ENCODE measurements at regions not wholly inside any gene's neighbourhood (a gene's known extent, or its start where the extent isn't known, plus 50 kb on each side); places are given as distances from the start of the nearest gene placed in this dataset.
A peak's percentile ranks its signal among the peaks of the same experiment; 100 is the strongest.
"Not testable (repeated sequence)": the region's sequence is repeated elsewhere in the genome, so short reads cannot be mapped to it uniquely, and the experiment has no call there.

DNA sequence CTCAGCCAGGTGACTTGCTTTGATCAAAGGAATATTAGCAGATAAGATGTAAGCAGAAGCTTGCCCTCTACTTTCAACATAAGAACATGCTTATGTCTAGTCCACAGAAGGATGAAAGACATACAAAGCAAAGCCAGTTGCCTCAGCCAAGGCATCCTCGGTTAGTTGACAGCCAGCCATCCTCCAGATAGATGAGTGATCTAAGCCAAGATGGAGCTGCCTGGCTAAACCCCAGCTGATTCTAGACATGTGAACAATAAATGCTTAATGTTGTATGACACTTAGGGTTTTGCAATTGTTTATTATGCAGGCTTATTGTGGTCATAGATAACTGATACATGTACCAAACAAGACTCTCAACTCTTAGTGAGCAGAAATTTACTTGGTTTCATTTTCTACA lies 157.6 kb upstream of the TMTC2 start:
- DNase-seq (ENCODE audit: low read depth), result no peak

DNA sequence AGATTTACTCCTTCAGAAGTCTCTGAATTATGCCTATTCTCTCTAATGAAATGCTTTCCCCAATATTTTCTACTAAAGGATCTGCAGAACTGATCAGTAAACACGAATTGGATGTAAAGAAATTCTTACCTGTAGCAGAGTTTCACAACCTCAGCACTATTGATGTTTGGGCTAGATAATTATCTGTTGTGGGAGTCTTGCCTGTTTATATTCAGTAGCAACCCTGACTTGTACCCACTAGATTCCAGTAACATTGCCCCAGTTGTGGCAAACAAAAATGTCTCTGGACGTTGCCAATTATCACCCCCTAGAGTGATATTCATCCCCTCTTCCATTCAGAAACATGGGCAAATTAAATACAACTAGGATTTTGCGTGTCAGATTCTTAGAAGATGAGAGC lies 156.8 kb upstream of the TMTC2 start:
- DNase-seq (ENCODE audit: low read depth), result no peak

DNA sequence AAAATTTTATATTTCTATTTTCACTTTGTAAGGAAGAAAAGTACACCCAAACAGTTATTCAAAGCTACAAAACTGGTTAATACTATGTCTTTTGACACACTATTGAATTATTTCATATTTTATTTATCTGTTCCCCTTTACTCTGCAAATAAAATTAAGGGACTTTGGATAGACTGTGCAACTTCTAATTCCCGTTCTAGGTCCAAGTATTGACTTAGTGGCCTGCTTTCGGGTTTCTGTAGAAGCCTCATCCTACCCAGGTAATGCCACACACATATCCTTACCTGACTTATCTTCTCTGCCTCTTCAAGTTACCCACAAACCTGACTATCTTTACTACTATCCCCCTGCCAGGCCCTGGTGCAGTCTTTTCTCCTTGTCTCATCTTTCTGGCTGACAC lies 156.3 kb upstream of the TMTC2 start:
- no peak for DNase-seq (ENCODE audit: low read depth)

DNA sequence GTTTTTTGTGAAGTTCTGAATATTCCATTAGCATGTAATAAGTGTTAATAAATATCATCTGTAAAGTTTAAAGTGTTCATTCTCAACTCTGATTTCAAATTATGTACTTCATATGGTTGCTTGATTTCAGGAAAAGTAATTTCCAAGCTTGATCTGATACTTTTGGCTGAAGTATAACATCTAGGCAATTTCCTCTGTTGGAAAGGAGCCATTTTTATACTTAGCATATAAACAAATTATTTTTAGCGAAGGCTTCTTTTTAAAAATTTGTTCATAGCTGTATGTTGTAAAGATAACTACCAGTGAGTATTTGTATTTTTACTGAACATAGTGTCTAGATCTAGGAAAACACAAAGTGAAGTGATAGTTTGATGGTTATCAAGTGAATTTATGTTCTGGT lies 153.4 kb upstream of the TMTC2 start:
- DNase-seq (ENCODE audit: low read depth), result no peak

DNA sequence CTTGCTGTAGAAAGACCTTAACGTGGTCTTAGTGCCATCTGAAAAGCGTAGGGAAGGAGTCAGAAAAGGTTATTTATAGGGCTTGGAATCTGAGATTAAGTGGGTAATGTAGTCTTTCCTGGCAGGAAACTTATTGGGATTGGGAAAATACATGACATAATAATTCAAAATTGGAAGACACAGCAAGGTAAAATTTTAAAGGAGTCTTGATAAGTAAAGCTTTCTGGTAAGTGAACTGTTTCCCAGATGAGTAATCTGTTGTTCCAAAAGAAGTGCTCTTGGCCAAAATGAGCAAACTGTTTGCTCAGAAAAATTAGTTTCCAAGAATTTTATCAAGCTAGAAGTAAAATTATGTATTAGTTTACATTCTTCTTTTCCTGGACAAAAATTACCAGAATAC lies 149.3 kb upstream of the TMTC2 start:
- no peak for DNase-seq (ENCODE audit: low read depth)

DNA sequence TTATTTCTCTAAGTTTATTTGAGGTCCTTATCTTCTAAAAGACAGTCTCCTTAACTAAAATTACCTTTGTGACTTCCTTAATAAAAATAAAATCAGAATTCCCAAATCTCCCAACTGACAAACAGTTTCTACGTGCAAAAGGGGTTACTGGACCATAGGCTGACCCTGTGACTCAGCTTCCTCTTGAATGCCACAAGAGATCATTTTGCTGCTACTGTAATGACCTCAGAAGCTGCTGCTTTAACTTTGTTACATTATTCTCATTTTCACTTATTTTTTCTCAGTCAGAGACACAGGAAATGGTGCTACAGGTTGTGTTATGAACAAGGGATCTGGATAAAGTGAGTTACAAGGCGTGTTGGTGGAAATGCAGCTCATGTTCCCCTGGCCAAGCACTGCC lies 132.2 kb upstream of the TMTC2 start:
- peak; percentile 0 for DNase-seq (ENCODE audit: low read depth)

DNA sequence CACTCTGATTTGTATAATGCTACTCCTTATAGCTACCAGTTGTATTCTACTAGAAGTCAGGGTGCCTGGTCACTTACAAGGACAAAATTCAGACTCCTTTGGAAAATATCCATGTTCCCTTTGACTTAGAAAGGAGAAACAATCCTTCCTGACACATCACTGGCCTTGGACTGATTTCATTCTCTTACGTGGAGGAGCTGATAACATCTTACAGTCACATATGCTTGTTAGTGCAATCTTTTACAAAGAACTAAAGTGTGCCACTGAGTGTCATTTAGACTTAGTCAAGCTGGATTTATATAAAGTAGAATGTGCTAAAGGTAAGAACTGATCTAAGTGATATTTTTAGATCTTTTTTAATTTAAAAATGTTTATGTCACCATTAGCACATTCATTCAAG lies 131.0 kb upstream of the TMTC2 start:
- no peak for DNase-seq (ENCODE audit: low read depth)

DNA sequence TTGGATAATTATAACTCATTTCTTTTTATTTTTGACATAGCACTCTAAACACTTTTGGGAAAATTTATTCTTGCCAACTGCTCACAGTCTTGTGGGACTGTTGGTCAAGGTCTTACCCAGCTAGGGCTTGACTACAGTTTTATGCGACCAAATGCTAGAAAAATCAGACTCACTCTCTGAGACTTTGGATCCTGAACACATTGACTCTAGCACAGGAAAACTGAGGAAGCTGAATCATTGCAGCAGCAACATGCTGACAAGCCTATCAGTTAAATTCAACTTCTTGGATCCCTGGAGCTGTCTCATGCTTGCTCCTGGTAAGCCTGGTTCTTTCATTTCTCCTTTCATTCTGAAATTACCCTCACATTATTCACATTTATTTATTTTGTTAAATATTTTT lies 120.7 kb upstream of the TMTC2 start:
- DNase-seq (ENCODE audit: low read depth), result no peak

DNA sequence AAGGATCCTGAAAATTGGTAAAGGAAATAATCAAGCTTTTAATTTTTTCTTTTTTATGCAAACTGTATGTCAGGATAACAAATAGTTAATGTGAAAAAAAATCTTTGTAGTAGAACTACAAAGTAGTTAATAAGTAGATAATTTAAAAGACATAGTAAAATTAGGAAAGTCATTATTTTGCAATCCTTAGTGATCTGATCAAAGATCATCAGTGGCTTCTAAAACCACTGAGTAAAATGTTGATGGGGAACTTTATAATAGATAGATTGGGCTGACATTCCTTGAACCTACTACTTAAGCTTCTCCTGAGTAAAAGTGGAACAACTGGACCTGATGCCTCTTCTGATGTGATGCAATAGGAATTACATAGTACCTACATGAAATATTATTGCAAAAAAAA lies 119.0 kb upstream of the TMTC2 start:
- no peak for DNase-seq (ENCODE audit: low read depth)

DNA sequence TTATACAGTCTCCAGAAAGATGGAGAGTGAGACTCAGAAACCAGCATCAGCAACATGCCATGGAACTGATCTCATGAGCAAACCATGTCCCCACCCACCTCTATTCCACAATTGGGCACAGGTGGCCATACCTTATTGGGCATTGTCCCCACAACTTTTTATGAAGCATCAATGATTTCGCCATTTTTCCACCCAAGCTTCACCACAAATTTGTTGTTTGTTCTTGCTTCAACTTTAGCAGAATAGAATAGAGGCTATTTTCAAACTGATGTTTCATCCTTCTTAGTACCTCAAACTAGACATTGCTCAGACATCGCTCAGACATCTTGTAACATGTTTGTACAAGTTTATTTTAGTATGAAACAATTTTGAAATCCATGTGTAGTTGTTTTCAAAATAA lies 112.5 kb upstream of the TMTC2 start:
- DNase-seq (ENCODE audit: low read depth), result no peak

DNA sequence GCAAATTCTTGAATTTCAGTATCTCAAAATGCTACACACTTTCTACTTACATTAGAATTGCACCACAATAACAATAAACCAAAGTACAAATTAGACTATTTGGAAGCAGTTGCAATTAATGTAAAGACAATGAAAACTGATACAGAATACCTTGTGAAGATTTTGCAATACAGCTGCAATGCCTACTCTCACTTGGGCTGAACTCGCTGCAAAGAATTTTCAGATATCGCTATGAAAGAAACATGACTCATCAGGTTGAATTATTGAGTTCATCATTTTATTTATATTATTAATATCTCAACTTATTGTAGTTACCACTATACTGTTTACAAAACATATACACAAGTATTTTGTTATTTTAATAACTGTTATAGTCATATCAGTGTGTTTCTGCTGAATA lies 108.0 kb upstream of the TMTC2 start:
- no peak for DNase-seq (ENCODE audit: low read depth)

DNA sequence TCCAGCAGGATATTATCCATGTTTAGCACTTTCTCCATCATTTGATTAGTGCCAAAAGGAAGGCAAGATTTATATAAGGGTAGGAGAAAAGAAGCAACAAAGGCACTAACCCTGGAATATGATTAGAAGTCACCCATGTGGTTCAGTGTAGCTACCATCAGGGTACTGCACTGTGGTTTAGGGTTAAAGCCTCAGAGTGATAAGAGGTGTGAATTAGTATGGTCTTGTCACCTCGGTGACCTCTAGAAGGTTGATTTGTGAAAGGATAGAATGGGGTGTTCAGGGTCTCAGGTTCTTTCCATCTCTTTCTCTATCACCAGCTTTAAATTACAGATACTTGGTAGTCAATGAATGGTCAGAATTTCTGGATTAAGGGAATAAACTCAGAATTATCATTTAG lies 103.0 kb upstream of the TMTC2 start:
- DNase-seq (ENCODE audit: low read depth), result no peak

DNA sequence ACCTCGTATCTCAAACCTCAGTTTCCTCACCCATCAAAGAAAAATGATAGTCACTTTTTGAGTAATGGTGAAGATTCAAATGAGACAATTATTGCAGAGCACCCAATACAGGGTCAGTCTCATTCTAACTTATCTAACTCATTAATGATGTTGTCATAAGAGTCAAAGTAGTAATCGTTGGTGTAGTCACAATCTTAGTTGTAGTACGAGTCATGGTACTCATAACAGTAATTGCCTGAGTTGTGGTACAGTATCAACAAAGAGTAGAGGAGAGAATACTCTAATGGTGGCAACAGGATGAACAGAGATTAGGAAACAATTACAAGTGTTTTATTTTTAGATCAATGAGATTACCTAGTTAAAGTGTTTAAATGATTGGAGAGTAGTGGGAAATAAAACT lies 93.6 kb upstream of the TMTC2 start:
- no peak for DNase-seq (ENCODE audit: low read depth)

DNA sequence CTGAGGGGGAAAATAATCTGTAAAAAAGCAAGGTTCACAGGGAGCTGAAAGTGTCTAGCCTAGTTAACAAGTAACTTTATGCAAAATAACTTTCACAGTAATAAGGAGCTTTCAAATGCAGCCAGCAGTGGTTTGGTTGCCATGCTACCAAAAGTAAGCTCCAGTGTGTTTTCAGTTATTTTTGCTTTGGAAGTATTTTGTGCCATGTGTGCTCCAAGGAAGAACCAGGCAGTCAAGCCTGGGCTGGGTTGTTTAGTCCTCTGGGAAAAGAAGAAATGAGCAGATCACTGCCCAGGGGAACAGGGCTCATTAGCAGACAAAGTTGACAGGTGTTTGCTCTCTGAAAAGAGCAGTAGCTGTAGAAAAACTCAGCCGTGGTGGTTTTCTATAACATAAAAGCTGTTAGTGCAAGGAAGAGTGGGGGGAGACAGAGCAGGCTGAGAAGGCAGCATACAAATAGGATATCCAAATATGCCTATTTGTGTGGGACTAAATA lies 92.8 kb upstream of the TMTC2 start:
- DNase-seq (ENCODE audit: low read depth), result no peak

DNA sequence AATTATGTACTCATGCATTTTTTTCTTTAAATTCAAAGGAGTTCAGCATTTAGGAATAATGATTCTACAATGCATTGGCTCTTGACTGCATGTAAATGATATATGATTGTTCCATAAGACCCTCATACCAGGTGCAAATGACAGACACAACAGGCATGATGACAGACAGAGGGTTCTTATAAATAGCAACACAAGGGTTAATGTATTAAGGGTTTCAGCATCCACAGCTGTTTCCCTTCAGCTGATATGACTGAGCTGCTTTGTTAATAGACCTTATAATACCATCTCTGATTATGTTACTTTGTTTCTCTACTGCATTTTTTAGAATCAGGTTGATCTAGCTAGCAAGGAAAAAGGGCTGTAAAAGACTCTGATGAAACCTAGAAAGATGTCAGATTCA lies 90.8 kb upstream of the TMTC2 start:
- DNase-seq (ENCODE audit: low read depth), result no peak

DNA sequence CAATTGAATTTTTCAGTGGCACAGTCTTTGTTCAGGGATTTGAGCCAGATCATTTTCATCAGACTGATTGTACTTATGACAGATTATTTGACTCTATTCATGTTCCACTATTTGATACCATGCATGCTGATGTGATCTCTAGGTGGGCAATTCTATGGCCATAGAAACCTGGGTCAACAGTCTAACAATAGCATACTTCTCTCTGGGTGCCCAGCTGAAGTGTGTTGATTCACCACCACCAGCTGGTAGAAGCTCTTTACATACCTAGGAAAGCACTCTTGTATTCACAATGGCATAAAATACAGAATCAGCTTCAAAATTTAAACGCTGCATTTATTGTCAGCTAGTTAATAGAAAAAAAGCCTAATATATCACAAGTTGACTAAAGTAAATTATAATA lies 90.2 kb upstream of the TMTC2 start:
- no peak for DNase-seq (ENCODE audit: low read depth)

DNA sequence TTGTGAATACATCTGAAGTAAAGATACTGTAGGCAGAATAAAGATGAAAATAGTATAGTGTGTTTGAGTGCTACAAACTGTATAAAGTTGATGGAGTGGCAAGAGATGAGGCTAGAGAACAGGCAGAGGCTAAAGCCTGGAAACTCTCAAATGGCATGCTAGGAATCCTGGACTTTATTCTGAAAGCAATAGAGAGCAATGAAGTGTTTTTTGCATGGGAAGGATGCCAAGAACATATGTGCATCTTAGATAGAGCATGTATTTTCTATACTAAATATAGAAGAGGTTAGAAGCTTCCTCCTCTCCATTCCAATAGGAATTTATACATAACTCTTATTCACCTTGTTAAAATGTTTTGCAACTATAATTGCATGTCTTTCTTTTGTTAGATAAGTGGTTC lies 86.3 kb upstream of the TMTC2 start:
- DNase-seq (ENCODE audit: low read depth), result no peak

DNA sequence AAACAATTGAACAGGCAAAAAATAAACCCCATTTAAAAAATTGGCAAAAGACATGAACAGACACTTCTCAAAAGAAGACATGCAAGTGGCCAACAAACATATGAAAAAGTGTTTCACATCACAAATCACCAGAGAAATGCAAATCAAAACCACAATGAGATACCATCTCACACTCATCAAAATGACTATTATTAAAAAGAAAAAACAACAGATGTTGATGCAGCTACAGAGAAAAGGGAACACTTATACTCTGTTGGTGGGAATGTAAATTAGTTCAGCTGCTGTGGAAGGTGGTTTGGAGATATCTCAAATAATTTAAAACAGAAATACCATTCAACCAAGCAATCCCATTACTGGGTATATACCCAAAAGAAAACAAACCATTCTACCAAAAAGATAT lies 83.1 kb upstream of the TMTC2 start:
- DNase-seq (ENCODE audit: low read depth), result not testable (repeated sequence)

DNA sequence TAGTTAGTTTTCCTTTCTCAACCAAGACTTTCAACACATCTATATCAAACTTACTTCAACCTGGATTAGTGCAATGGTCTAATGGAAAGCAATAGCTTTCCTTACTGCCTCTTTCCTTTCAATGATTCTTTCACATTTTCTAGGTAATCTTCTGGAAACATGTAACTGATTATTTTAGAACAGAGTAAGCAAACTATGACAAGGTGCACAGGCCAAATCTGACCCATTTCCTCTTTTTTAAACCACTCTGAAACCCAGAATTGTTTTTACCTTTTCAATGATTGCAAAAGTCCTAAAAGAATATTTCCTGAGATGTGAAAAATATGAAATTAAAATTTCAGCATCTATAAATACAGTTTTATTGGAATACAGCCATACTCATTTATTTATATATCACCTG lies 81.6 kb upstream of the TMTC2 start:
- no peak for DNase-seq (ENCODE audit: low read depth)

DNA sequence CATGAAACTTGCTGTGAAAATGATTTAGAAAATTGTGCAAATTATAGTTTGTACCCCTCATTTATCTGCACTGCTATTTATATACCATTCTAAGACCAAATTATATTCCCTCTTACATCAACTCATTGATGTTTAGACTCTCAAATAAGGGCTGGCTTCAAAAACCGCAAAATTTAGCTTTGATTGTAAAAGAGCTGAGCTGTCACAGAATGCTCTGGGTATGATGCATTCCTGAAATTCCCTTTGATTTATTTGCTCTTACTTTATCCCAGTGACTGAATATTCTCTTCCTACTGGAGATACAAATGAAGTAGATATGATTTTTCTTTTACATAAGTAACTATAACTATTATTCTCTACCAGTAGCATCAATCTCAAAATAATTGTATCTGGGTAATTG lies 78.0 kb upstream of the TMTC2 start:
- no peak for DNase-seq (ENCODE audit: low read depth)

DNA sequence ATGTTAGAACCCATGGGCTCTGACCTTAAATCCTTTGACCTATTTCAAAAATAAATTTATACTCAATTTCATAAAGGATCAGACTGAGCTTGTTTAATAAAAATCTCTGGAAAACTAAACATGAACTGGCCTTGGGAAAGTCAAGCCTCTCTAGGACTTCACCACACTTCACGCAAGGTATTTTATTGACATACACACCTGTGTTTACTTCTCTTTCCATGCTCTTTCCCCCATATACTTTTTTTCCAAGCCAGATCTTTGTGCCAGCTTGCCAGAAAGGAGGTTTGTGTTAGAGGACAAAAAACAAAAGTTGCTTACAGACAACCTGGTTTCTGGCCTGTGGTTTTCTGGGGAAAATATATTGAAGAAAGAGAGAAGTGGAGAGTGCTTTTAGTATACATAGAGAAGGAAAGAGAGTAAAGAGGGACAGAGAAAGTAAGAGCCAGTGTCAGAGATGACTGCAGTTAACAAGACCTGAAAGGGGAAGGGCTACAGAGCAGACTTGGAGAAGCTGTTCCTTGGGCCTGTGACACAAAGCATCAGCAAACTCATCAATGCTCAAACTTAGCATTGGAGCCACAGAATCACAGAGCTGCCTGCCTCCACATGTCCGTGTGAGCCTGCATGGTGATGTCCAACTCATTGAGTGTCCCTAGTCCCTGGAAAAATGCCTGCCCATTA lies 77.3 kb upstream of the TMTC2 start:
- DNase-seq (ENCODE audit: low read depth), result no peak

DNA sequence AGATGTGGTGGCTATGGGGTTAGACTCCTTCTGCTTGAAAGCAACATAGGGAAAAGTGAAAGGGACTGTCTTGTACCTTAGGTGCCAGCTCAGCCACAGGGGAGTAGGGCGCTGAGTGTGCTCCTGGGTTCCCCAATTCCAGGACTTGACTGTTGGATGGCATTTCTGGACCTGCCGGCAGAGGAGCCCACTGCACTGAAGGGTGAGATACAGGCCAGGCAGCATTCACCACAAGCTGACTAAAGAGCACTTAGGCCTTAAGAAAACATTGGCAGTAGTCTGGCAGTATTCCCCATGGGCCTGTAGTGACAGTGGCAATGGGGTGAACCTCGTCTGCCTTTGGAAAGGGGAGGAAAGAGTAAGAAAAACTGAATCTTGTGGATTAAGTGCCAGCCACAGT lies 67.1 kb upstream of the TMTC2 start:
- DNase-seq (ENCODE audit: low read depth), result no peak

DNA sequence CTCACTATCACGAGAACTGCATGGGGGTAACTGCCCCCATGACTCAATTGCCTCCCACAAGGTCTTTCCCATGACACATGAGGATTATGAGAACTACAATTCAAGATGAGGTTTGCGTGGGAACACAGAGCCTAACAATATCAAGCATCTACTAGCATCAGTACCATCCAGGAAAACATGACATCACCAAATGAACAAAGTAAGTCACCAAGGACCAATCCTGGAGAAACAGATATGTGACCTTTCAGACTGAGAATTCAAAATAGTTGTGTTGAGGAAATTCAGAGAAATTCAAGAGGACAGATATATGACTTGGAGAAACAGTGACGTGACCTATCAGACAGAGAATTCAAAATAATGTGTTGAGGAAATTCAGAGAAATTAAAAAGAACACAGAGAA lies 65.8 kb upstream of the TMTC2 start:
- DNase-seq (ENCODE audit: low read depth), result no peak

DNA sequence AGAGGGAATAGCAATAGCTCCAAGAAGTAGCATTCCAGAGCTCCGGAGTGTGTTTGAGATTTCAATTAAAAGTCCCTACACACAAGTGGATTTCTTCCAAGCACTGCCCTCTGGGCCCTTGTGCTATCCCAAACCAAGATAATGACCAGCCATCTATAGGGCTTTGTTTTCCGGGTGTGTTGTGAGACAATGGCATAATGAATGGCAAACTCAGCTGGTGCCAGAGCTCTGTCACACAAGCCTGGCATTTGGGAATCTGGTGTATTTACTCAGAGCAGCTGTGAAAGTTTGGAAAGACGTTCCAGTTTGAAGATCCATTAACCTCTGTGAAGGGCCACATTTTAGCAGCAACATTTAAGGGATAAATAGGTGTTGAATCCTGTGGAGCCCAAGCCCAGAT lies 61.2 kb upstream of the TMTC2 start:
- DNase-seq (ENCODE audit: low read depth), result no peak

DNA sequence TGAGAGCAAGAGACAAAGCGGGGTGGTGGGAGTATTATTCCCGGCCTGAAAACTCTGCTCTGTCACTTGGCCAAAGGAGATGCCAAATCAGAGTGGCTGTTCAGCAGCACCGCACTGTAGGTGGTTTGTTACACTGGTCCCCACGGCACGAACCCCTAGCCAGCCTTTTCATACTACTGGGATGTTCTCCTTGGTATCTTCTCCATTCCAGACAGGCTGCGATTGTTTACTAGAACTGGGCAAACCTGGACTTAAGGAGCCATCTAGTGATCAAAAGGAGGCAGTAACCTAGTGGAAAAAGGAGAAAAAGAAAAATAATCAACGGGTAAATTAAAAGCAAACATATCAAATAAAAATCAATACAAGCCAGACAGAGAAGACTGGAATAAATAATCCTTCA lies 58.9 kb upstream of the TMTC2 start:
- peak; percentile 19 for DNase-seq (ENCODE audit: low read depth)

Data from ELR (cell line).